NCI-H2227 (cell line): ENCODE measurements at regions not wholly inside any gene's neighbourhood (a gene's known extent, or its start where the extent isn't known, plus 50 kb on each side); places are given as distances from the start of the nearest gene placed in this dataset.

Experiments
- DNase-seq: peaks from one replicate; lab custom pipeline; 2025; ENCODE audit not compliant: unreplicated experiment; lab: John Stamatoyannopoulos, UW

- DNase-seq, result no peak
Measured at GRCh38 chr1:13921190-13921589, 221.2 kb downstream of the PRDM2 start.

GRCh38 chr1:13922466-13923110, 222.6 kb downstream of the PRDM2 start:
- DNase-seq, result no peak

- DNase-seq, result no peak
Measured at GRCh38 chr1:13926556-13926955, 226.6 kb downstream of the PRDM2 start.

GRCh38 chr1:13927736-13928135, 227.7 kb downstream of the PRDM2 start:
- DNase-seq, result no peak

GRCh38 chr1:13929313-13929712, 229.3 kb downstream of the PRDM2 start:
- DNase-seq, result no peak

GRCh38 chr1:13930151-13930550, 230.2 kb downstream of the PRDM2 start:
- DNase-seq, result no peak

- no peak for DNase-seq
Measured at GRCh38 chr1:13931226-13931625, 231.2 kb downstream of the PRDM2 start.

- DNase-seq, result no peak
Measured at GRCh38 chr1:13935336-13935735, 235.3 kb downstream of the PRDM2 start.

- no peak for DNase-seq
Measured at GRCh38 chr1:13941315-13941714, 241.3 kb downstream of the PRDM2 start.

GRCh38 chr1:13943055-13943454, 243.1 kb downstream of the PRDM2 start:
- no peak for DNase-seq

- no peak for DNase-seq
Measured at GRCh38 chr1:13945856-13946255, 245.9 kb downstream of the PRDM2 start.

GRCh38 chr1:13947658-13948057, 247.7 kb downstream of the PRDM2 start:
- DNase-seq, result no peak

GRCh38 chr1:13948396-13948795, 248.4 kb downstream of the PRDM2 start:
- no peak for DNase-seq

GRCh38 chr1:13948888-13949391, 249.0 kb downstream of the PRDM2 start:
- DNase-seq, result no peak

- DNase-seq, result no peak
Measured at GRCh38 chr1:13949546-13949945, 249.6 kb downstream of the PRDM2 start.

- DNase-seq, result no peak
Measured at GRCh38 chr1:13950637-13951036, 250.6 kb downstream of the PRDM2 start.

GRCh38 chr1:13951793-13952751, 252.1 kb downstream of the PRDM2 start:
- DNase-seq, result no peak

- DNase-seq, result no peak
Measured at GRCh38 chr1:13952985-13953384, 253.0 kb downstream of the PRDM2 start.

GRCh38 chr1:13956393-13956792, 256.4 kb downstream of the PRDM2 start:
- no peak for DNase-seq

GRCh38 chr1:13960375-13960987, 260.5 kb downstream of the PRDM2 start:
- DNase-seq, result peak; percentile 80

- no peak for DNase-seq
Measured at GRCh38 chr1:13964768-13965167, 264.8 kb downstream of the PRDM2 start.
